ENCODE measurements at regions not wholly inside any gene's neighbourhood (a gene's known extent, or its start where the extent isn't known, plus 50 kb on each side); places are given as distances from the start of the nearest gene placed in this dataset.
"Not testable (repeated sequence)": the region's sequence is repeated elsewhere in the genome, so short reads cannot be mapped to it uniquely, and the experiment has no call there.

- DNase-seq: no peak
These were observed 57.4 kb downstream of the ZNF648 start for GRCh38 chr1:182003953-182004586.

GRCh38 chr1:182003025-182003725 is 58.3 kb downstream of the ZNF648 start:
- no peak for DNase-seq

- no peak for DNase-seq
These were observed 58.9 kb downstream of the ZNF648 start for GRCh38 chr1:182002570-182002969.

GRCh38 chr1:181998858-181999257 is 62.7 kb downstream of the ZNF648 start:
- DNase-seq: no peak

GRCh38 chr1:181992072-181992471 is 69.4 kb downstream of the ZNF648 start:
- no peak for DNase-seq

- DNase-seq: peak in 1 of 14 donors; percentile 55
These were observed 70.8 kb downstream of the ZNF648 start for GRCh38 chr1:181990728-181991127.

DNA sequence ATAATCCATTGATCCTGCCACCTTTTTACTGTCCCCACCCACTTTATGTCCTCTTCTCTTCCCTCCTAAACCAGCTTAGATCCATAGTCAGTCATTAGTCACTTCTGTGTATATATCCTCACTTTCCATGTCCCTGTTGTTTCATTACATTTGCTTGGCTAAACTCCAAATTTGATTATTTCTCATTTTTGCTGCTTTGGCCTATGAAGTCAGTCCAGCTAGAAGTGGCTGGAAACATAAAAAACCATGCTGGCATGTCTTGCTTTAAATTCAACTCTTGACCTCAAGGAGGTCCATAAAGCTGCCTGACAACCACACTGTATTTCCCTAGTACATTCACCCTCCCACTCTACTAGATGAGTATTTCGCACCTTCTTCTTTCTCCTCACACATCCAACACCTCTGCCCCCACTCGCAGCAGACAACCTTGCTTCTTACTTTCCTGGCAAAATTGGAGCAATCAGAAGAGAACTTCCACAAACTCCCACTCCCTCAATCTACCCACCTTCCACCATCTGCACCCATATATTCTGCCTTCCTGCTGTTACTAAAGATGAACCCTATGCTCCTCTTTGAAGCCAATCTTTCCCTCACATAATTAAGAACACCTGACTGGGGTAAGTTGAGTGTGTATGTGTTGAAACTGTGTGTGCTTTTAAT is 72.1 kb downstream of the ZNF648 start:
- DNase-seq: no peak

- DNase-seq: no peak
These were observed 73.5 kb downstream of the ZNF648 start for GRCh38 chr1:181987996-181988395.

DNA sequence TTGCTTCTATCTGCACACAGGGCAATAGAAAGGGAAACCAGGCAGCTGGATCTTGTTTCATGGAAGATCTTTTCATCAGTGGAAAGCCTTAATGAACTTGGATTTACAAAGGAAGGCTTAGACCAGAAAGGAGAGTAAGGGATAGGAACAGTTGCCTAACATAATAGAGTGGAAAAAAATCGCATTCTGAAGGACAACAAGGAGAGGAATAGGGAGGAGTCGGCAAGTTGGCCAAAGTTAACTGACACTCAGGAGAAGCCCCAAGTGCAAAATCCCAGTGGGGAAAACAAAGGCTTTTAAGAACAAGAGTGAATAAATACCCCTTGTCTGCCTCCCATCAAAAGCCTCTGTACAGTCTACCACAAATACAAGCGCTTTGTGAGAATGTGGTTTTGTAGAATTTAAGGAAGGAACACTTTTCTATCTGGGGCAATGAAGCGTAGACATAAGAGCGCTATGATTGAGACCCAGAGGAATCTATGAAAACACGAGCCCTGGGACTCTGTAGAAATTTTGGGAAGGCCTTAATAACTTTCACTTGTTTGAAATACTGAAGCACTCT is 74.1 kb downstream of the ZNF648 start:
- no peak for DNase-seq

DNA sequence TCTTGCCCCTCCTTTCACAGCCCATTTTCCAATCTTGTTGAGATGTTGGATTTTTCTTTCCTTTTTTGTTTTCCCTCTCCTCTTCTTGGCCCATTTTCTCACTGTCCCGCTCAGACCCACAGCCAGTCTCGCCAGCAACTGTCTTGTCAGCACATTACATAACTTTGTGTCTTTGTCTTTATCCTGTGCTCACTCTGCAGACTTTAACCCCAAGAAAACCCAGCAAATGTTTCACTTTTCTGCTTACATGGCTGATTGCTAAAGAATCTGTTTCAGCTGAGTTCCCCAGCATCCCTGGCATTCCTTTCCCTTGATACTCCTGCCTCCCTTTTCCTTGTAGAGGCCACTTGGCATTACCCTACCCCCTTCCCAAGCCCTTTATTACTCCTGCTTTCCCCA is 74.6 kb downstream of the ZNF648 start:
- peak in 1 of 14 donors; percentile 66 for DNase-seq

DNA sequence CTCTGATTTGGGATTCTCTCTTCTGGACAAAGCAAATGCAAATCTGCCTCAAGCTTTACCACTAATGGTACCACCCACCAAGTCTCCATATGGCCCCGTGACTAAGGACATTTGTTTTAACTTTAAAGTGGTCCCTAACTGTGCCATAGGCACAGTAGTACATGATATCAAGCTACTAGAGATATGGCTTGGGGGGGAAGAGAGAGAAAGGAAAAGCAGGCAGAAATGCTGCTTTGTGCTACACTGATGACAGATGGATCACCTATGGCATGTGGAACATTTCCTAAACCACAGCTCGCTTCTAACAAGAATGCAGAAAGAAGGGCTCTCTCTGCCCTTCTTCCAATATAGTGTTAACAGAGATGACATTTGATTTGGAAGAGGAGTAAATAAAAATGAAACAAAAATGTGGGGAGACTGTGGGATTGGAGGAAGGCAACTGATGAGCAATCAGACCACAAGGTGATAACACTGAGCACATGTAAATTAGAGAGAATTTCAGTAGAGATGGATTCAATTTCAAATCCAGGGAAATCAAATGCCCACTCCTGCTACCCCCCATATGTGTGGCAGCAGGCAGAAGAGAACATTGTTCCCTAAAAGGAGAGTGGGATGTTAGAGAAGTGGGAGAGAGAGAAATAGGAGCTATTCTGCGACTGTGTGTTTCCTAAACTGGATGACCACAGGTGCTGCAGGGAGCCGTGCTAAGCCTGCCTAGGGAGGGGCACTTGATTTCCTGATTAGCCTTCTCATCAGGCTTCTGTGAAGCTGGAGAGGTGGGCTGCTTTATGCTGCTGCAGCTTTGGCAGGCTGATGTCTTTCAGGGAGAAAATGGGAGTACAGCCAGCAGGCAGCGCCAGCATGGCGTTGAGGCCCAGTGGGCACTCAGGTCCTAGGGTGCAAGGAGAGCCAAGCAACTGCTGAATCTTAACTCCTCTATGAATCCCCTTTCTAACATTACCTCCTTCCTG is 75.3 kb downstream of the ZNF648 start:
- DNase-seq: peak in 2 of 14 donors; percentile 19 to 66

DNA sequence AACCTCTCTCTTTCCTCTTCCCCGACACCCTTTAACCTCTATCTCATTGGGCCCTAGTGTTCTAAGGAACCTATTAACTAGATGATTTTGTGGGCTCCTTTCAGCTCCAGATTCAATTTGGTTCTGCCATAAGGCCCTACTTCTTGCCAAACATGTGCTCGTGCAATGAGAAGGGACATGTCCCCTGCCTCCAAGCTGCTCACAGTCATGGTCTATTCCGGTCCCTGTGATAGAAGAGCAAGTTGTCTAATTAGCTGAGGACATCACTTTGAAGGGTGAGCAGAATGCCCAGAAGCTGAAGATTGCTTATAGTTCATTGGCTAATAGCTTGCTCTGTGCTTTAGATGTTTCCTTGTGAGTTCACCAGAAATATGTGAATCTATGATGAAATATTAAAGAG is 76.2 kb downstream of the ZNF648 start:
- DNase-seq: peak in 1 of 14 donors; percentile 61

- no peak for DNase-seq
These were observed 77.5 kb downstream of the ZNF648 start for GRCh38 chr1:181984006-181984405.

GRCh38 chr1:181981821-181982220 is 79.7 kb downstream of the ZNF648 start:
- no peak for DNase-seq

- no peak for DNase-seq
These were observed 89.3 kb downstream of the ZNF648 start for GRCh38 chr1:181972256-181972655.

- no peak for DNase-seq
These were observed 90.1 kb downstream of the ZNF648 start for GRCh38 chr1:181971424-181971823.

DNA sequence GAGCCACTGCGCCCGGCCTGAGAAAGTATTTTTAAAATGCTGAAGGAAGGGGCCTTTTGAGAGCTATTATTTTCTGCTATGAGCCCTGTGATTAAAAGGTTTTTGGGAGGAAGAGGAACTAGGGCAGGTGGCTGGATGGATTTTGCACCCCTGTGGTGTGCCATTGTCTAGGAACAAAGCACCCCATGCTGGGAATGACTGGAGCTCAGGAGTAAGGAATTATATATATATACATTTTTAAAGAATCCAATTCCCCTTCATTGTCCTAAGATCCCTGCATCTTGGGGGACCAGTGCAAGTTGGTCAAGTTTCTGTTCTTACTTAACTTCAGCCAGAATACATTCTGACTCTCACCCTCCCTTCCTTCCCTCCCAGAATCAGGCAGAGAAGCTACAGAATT is 91.6 kb downstream of the ZNF648 start:
- DNase-seq: no peak

DNA sequence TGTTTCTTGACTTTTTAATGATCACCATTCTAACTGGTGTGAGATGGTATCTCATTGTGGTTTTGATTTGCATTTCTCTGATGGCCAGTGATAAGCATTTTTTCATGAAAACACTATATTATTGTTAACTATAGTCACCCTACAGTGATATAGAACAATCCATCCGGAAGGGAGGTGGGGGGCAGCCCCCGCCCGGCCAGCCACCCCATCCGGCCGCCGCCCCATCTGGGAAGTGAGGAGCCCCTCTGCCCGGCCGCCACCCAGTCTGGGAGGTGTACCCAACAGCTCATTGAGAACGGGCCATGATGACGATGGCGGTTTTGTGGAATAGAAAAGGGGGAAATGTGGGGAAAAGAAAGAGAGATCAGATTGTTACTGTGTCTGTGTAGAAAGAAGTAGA is 106.8 kb downstream of the ZNF648 start:
- DNase-seq: not testable (repeated sequence)

- DNase-seq: not testable (repeated sequence)
These were observed 107.3 kb downstream of the ZNF648 start for GRCh38 chr1:181954178-181954577.

- no peak for DNase-seq
These were observed 107.9 kb downstream of the ZNF648 start for GRCh38 chr1:181953596-181953995.

DNA sequence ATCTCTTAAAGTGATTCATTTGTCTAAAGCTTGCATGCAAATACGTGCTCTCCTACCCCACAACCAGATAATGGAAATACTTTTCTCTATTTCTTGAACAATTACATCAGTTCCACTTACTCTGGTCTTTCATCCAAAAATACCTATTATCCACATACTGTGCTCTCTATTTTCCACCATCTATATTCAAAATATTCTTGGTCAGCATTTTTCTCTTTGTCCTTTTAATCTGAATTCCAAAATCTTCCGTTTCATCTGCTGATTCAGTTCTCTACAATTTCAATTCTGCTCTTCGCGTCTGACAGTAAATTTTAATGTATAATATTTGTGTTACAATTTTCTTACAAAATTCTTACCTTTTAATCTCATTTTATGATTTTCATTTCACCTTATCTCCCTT is 110.3 kb downstream of the ZNF648 start:
- no peak for DNase-seq

GRCh38 chr1:181949500-181949899 is 112.0 kb downstream of the ZNF648 start:
- DNase-seq: no peak

Data from C1 segment of cervical spinal cord (tissue), 14 donors.